ENCODE measurements at regions not wholly inside any gene's neighbourhood (a gene's known extent, or its start where the extent isn't known, plus 50 kb on each side); places are given as distances from the start of the nearest gene placed in this dataset.

GRCh38 chrX:51834076-51834475 is 59.3 kb upstream of the MAGED1 start:
- Histone ChIP-seq H3K4me1 (ENCODE audit: insufficient read depth, low read length) (no peaks in the 10 kb centered on the region), H4K20me1 (ENCODE audit: insufficient read depth, low read length) (no peaks in the 10 kb centered on the region), H3K9me3 (ENCODE audit: low read length) (no peaks in the 10 kb centered on the region), H3K4me3 (replicated peaks in 1 of 3; ENCODE audit: insufficient read depth in 1 of 3, low read depth in 2 of 3, low read length in 3 of 3) (no peak overlapping the region), H3K36me3 (replicated peaks in 1 of 2; ENCODE audit: control insufficient read depth in 1 of 2, insufficient read depth in 2 of 2, low read length in 2 of 2) (no peaks in the 10 kb centered on the region), H3K9ac (ENCODE audit: insufficient read depth, low read depth, low read length) (no peak overlapping the region), H3K27ac (ENCODE audit: extremely low read length, insufficient read depth, low read length) (no peak overlapping the region), H3K4me2 (ENCODE audit: low read depth, low read length) (no peak overlapping the region), H2AFZ (ENCODE audit: low read length) (no peak overlapping the region), H3K27me3 (ENCODE audit: control insufficient read depth in 1 of 2, insufficient read depth in 2 of 2, low read length in 2 of 2) (no peaks in the 10 kb centered on the region), H3K79me2 (ENCODE audit: insufficient read depth, low read length) (no peaks in the 10 kb centered on the region)
- CTCF ChIA-PET (ENCODE audit: low intra/inter-chr PET ratio, low total read pairs): no interaction called here
- DNase-seq (ENCODE audit: low spot score) (no peak), FAIRE-seq (no peak), ATAC-seq (no peak)
- BruUV-seq (replicated peaks): no TSS peak
- intact Hi-C loops (cut with micrococcal nuclease; ENCODE audit: unreplicated experiment): no loop called here
- 5% methylated on average over 1 of the region's 1 CpG for WGBS (ENCODE audit: low lambda C conversion rate)
- POLR2A ChIA-PET: no interaction called here
- in situ Hi-C loops (cut with HindIII; ENCODE audit: extremely low pct_ligation_motif_present, low pct_unique_long_range_greater_than_20kb): no loop called here
- TF ChIP-seq ZNF678 (CRISPR knock-in tag; IDR thresholded peaks at IDR 0.05): no peak
- TF ChIP-seq ONECUT2 (CRISPR knock-in tag; IDR thresholded peaks at IDR 0.05): no peak
- no peak for TF ChIP-seq ZNF225 (CRISPR knock-in tag; IDR thresholded peaks at IDR 0.05)
- no peak for TF ChIP-seq ZFX (CRISPR knock-in tag; IDR thresholded peaks at IDR 0.05; ENCODE audit: low read depth)
- no peak for TF ChIP-seq CHD2 (IDR thresholded peaks at IDR 0.05; ENCODE audit: low read depth, low read length)
- TF ChIP-seq CEBPB (IDR thresholded peaks at IDR 0.05; ENCODE audit: borderline replicate concordance, low read depth, low read length): no peak
- no peak for TF ChIP-seq NBN (conservative IDR thresholded peaks at IDR 0.05)
- TF ChIP-seq, protein P1, sequence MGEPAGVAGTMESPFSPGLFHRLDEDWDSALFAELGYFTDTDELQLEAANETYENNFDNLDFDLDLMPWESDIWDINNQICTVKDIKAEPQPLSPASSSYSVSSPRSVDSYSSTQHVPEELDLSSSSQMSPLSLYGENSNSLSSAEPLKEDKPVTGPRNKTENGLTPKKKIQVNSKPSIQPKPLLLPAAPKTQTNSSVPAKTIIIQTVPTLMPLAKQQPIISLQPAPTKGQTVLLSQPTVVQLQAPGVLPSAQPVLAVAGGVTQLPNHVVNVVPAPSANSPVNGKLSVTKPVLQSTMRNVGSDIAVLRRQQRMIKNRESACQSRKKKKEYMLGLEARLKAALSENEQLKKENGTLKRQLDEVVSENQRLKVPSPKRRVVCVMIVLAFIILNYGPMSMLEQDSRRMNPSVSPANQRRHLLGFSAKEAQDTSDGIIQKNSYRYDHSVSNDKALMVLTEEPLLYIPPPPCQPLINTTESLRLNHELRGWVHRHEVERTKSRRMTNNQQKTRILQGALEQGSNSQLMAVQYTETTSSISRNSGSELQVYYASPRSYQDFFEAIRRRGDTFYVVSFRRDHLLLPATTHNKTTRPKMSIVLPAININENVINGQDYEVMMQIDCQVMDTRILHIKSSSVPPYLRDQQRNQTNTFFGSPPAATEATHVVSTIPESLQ (CRISPR knock-in tag; conservative IDR thresholded peaks at IDR 0.05): no peak

DNA sequence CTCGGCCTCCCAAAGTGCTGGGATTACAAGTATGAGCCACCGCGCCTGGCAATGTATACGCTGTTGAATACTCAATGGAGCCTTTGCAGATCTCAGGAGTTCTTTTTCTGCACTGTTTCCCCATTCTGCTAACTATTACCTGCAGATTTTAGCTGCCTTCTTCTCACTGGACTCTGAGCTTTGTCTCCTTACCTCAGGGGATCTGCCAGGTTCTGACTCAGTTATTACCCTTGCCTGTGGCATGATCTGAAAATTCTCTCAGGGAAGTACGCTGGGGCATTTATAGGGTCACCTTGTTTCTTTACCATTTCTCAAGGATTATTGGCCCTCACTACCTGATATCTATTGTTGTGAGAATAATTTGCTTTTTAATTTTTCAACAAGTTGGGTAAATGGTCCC is 56.6 kb upstream of the MAGED1 start:
- no TSS peak for BruUV-seq (replicated peaks)
- FAIRE-seq (no peak), ATAC-seq (no peak), DNase-seq (ENCODE audit: low spot score) (no peak)
- intact Hi-C loops (cut with micrococcal nuclease; ENCODE audit: unreplicated experiment) (loop anchor here (1.0 kb wide), 1 partner anchor 19 kb away; no protein-coding TSS in a partner anchor), in situ Hi-C loops (cut with HindIII; ENCODE audit: extremely low pct_ligation_motif_present, low pct_unique_long_range_greater_than_20kb) (no loop called here)
- no peaks in the 10 kb centered on the region for H3K4me1 ChIP-seq (ENCODE audit: insufficient read depth, low read length)
- no peaks in the 10 kb centered on the region for H3K9me3 ChIP-seq (ENCODE audit: low read length)
- ChIA-PET CTCF (ENCODE audit: low intra/inter-chr PET ratio, low total read pairs) (no interaction called here), POLR2A (no interaction called here)
- H3K9ac ChIP-seq (ENCODE audit: insufficient read depth, low read depth, low read length): no peak overlapping the region
- 91% methylated on average over 5 of the region's 5 CpGs for WGBS (ENCODE audit: low lambda C conversion rate)
- H3K27me3 ChIP-seq (ENCODE audit: control insufficient read depth in 1 of 2, insufficient read depth in 2 of 2, low read length in 2 of 2): no peaks in the 10 kb centered on the region
- no peak overlapping the region for H3K4me3 ChIP-seq (replicated peaks in 1 of 3; ENCODE audit: insufficient read depth in 1 of 3, low read depth in 2 of 3, low read length in 3 of 3)
- no peaks in the 10 kb centered on the region for H3K36me3 ChIP-seq (replicated peaks in 1 of 2; ENCODE audit: control insufficient read depth in 1 of 2, insufficient read depth in 2 of 2, low read length in 2 of 2)
- H3K27ac ChIP-seq (ENCODE audit: extremely low read length, insufficient read depth, low read length): no peak overlapping the region
- H3K4me2 ChIP-seq (ENCODE audit: low read depth, low read length): no peak overlapping the region
- H2AFZ ChIP-seq (ENCODE audit: low read length): no peak overlapping the region
- no peaks in the 10 kb centered on the region for H4K20me1 ChIP-seq (ENCODE audit: insufficient read depth, low read length)
- H3K79me2 ChIP-seq (ENCODE audit: insufficient read depth, low read length): no peaks in the 10 kb centered on the region
- TF ChIP-seq GTF2F1 (IDR thresholded peaks at IDR 0.05; ENCODE audit: low read length) (no peak), PAX8 (CRISPR knock-in tag; IDR thresholded peaks at IDR 0.05; ENCODE audit: borderline replicate concordance) (no peak), ZNF557 (CRISPR knock-in tag; IDR thresholded peaks at IDR 0.05) (no peak), ZNF576 (CRISPR knock-in tag; IDR thresholded peaks at IDR 0.05) (no peak), ZNF101 (CRISPR knock-in tag; IDR thresholded peaks at IDR 0.05; ENCODE audit: borderline replicate concordance, low read depth) (no peak)
- TF ChIP-seq, protein P2, sequence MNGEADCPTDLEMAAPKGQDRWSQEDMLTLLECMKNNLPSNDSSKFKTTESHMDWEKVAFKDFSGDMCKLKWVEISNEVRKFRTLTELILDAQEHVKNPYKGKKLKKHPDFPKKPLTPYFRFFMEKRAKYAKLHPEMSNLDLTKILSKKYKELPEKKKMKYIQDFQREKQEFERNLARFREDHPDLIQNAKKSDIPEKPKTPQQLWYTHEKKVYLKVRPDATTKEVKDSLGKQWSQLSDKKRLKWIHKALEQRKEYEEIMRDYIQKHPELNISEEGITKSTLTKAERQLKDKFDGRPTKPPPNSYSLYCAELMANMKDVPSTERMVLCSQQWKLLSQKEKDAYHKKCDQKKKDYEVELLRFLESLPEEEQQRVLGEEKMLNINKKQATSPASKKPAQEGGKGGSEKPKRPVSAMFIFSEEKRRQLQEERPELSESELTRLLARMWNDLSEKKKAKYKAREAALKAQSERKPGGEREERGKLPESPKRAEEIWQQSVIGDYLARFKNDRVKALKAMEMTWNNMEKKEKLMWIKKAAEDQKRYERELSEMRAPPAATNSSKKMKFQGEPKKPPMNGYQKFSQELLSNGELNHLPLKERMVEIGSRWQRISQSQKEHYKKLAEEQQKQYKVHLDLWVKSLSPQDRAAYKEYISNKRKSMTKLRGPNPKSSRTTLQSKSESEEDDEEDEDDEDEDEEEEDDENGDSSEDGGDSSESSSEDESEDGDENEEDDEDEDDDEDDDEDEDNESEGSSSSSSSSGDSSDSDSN (CRISPR knock-in tag; IDR thresholded peaks at IDR 0.05): no peak
- TF ChIP-seq, protein P3, sequence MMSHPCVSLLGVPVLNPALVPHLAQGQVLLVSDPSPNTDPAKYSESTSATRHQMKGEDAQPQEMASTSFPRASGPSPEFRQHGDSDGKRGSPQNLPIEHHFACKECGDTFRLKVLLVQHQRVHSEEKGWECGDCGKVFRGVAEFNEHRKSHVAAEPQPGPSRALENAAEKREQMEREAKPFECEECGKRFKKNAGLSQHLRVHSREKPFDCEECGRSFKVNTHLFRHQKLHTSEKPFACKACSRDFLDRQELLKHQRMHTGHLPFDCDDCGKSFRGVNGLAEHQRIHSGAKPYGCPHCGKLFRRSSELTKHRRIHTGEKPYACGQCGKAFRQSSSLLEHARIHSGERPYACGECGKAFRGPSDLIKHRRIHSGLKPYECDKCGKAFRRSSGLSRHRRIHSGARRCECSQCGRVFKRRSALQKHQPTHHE (CRISPR knock-in tag; IDR thresholded peaks at IDR 0.05; ENCODE audit: borderline replicate concordance): no peak
